ENCODE measurements at regions not wholly inside any gene's neighbourhood (a gene's known extent, or its start where the extent isn't known, plus 50 kb on each side); places are given as distances from the start of the nearest gene placed in this dataset.

DNA sequence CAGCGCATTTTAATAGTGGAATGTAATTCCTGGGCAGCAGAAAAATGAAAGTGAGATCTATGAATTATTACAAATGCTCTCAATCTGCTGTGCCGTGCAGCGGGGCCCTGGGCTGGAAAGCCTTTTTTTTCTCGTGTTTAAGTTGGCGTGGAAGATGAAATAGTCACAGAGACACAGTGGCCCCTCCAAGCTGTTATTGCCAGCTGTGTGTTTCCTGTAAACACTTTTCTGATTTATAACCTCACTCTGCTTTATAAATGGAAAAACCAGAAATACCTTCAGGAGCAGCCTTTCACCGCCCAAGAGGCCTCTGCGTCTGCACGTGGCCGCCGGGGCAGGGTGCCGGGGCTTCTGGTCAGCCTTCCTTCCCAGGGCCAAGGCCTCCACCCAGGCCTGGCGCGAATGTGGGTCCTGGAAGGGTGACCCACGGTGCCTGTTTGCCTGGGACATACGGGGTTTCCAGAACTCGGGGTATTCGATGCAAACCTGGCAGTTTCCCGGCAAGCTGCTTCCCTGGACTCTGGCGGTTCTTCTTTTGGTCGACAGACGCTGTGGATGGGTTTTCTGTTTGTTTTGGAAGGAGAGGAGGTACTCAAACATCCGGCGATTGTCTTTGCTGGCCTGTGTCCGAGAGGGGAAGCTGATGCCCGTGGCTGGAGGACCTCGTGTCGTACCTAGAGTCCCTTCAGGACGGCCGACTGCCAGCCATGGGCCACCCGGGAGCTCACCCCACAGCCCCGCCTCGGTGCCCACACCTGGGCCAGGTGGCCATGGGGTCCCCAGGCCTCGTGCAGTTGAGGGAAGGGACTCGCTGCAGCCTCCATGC lies 256.7 kb downstream of the PARP8 start:
- TF ChIP-seq, protein P1, sequence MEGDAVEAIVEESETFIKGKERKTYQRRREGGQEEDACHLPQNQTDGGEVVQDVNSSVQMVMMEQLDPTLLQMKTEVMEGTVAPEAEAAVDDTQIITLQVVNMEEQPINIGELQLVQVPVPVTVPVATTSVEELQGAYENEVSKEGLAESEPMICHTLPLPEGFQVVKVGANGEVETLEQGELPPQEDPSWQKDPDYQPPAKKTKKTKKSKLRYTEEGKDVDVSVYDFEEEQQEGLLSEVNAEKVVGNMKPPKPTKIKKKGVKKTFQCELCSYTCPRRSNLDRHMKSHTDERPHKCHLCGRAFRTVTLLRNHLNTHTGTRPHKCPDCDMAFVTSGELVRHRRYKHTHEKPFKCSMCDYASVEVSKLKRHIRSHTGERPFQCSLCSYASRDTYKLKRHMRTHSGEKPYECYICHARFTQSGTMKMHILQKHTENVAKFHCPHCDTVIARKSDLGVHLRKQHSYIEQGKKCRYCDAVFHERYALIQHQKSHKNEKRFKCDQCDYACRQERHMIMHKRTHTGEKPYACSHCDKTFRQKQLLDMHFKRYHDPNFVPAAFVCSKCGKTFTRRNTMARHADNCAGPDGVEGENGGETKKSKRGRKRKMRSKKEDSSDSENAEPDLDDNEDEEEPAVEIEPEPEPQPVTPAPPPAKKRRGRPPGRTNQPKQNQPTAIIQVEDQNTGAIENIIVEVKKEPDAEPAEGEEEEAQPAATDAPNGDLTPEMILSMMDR (IDR thresholded peaks at IDR 0.05), result no peak
- no peak for TF ChIP-seq POLR2A (IDR thresholded peaks at IDR 0.05)
